Pancreas (tissue), 10 donors: ENCODE measurements at regions not wholly inside any gene's neighbourhood (a gene's known extent, or its start where the extent isn't known, plus 50 kb on each side); places are given as distances from the start of the nearest gene placed in this dataset.

Experiments used
- ATAC-seq, 4 donors: fragments of 200-7000 bp; cut with Tn5 transposase; one replicate each; pipeline versions ENCODE4 v1.8.0 to v1.9.1; 2020; ENCODE audit warnings: mild to moderate bottlenecking in 4 of 4, moderate library complexity in 4 of 4
- DNase-seq, 6 donors: peaks; one replicate each; pipeline ENCODE4 v3.0.0-alpha.2; 2020
- FAIRE-seq: peaks from 2 replicates; lab custom pipeline; 2012; peaks lifted over from hg19 to GRCh38; lab: Jason Lieb, UNC
- H3K27ac ChIP-seq, 4 donors: fragments of 200-600 bp; sonication (generic); 1 replicate in 3 of 4; 2 replicates in 1 of 4; pipeline versions ENCODE4 v1.5.0 to v1.8.0; 2020
- H3K27me3 ChIP-seq, 4 donors: fragments of 200-600 bp; one replicate each; pipeline ENCODE4 v1.8.0; 2021
- H3K36me3 ChIP-seq, 3 donors: fragments of 200-600 bp; sonication (generic) in 1 of 3; one replicate each; pipeline versions ENCODE4 v1.5.0 to v1.8.0; 2020 to 2021
- H3K4me1 ChIP-seq, 3 donors: fragments of 200-600 bp; one replicate each; pipeline ENCODE4 v1.8.0; 2021
- H3K4me3 ChIP-seq, 4 donors: fragments of 200-600 bp; sonication (generic) in 2 of 4; one replicate each; pipeline versions ENCODE4 v1.5.0 to v1.8.0; 2020 to 2021
- H3K9me3 ChIP-seq, 4 donors: fragments of 200-600 bp; one replicate each; pipeline ENCODE4 v1.8.0; 2021
- WGBS, 2 donors: extraction: QIAGEN DNeasy Blood & Tissue Kit; methylation state at CpG; one replicate each; pipeline ENCODE4 v1.1.7; 2013; 5-methylcytosine and 5-hydroxymethylcytosine counted together
- intact Hi-C, 3 donors: fragments of 100-400 bp; cut with DNase I; formaldehyde crosslinking; loops; one replicate each; pipeline versions ENCODE4 v1.11.1 to v1.14.2; 2022
- TF ChIP-seq, protein P1 (sequence below), 4 donors: fragments of 200-600 bp; sonication (generic) in 3 of 4; IDR thresholded peaks; one replicate each; pipeline versions ENCODE4 v1.5.0 to v1.8.0; 2021; ENCODE audit warnings: antibody characterized with exemption in 4 of 4
- donor health status: healthy with polysubstance abuse.
- donor health status: DM: no; HTN: no; CAD: no; lungs with moderate emphysema.
- donor health status: DM: no; HTN: no; CAD: no.
- donor health status: control.
- donor health status: control.
- donor health status: Bipolar disorder and iron deficiency.
- donor health status: DM: yes; HTN: yes; CAD: no.
- donor health status: DM: no; HTN: no; CAD: no.
- donor health status: DM: no; HTN: no; CAD: no.
- donor health status: DM: yes; HTN: yes; CAD: no.

DNA sequence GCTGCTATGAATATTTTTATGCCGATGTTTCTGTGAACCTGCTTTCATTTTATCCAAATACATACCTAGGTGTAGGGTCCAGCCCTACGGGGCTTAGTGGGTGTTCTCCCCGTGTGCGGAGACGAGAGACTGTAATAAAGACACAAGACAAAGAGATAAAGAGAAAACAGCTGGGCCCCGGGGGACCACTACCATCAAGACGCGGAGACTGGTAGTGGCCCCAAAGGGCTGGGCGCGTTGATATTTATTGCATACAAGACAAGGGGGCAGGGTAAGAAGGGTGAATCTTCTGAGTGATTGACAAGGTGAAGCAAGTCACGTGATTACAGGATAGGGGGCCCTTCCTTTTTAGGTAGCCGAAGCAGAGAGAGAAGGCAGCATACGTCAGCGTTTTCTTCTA, 920.1 kb downstream of the BRD1 start:
- TF ChIP-seq, protein P1, sequence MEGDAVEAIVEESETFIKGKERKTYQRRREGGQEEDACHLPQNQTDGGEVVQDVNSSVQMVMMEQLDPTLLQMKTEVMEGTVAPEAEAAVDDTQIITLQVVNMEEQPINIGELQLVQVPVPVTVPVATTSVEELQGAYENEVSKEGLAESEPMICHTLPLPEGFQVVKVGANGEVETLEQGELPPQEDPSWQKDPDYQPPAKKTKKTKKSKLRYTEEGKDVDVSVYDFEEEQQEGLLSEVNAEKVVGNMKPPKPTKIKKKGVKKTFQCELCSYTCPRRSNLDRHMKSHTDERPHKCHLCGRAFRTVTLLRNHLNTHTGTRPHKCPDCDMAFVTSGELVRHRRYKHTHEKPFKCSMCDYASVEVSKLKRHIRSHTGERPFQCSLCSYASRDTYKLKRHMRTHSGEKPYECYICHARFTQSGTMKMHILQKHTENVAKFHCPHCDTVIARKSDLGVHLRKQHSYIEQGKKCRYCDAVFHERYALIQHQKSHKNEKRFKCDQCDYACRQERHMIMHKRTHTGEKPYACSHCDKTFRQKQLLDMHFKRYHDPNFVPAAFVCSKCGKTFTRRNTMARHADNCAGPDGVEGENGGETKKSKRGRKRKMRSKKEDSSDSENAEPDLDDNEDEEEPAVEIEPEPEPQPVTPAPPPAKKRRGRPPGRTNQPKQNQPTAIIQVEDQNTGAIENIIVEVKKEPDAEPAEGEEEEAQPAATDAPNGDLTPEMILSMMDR (IDR thresholded peaks at IDR 0.05) = no peak
- no peak for FAIRE-seq
- WGBS, 2 donors = 68 to 77% methylated on average over 11 to 14 of the region's 14 CpGs

DNA sequence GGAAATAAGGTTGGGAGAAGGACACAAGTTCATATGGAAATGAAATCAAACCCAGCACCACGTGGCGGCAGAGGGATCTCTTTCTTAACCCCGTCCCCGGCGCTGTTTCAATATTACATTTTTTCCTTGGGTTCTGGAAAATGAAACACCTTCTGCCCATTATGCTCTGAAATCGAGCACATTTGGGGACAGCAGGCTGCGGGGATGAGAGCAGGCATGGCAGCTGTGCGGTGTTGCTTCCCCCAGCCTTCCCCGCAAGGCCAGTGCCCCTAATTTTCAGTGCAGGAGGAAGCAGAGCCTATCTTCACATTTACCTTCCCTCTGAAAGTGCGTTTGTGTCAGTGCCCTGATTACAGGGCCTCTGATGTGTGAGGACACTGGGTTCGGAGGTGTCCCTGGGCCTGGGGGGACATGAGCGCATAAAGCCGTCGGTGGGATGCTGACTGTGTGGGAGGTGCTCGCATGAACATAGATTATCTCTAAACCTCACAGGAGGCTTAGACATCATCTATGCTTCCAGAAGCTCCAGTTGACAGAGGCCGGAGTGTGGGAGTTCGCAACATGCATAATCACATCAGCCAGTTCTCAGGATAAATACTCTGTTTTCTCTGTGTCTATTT, 921.3 kb downstream of the BRD1 start:
- intact Hi-C loops = no loop called here
- Histone ChIP-seq H3K36me3 (no peaks in the 10 kb centered on the region), H3K27ac (no peak overlapping the region), H3K9me3 (no peaks in the 10 kb centered on the region), H3K4me1 (no peaks in the 10 kb centered on the region), H3K27me3 (no peaks in the 10 kb centered on the region), H3K4me3 (no peak overlapping the region)
- ATAC-seq = no peak
- FAIRE-seq = no peak
- WGBS, 2 donors = 55 to 65% methylated on average over 17 of the region's 17 CpGs
- DNase-seq = no peak
- TF ChIP-seq, protein P1 (IDR thresholded peaks at IDR 0.05) = no peak

More for the DNA sequence above, 920.1 kb downstream of the BRD1 start:
- no peaks in the 10 kb centered on the region for H3K9me3 ChIP-seq
- no peaks in the 10 kb centered on the region for H3K36me3 ChIP-seq
- no peaks in the 10 kb centered on the region for H3K27me3 ChIP-seq
- no peak for ATAC-seq
- no peak overlapping the region for H3K27ac ChIP-seq
- DNase-seq = peak in 1 of 6 donors; percentile 7
- no peak overlapping the region for H3K4me3 ChIP-seq
- no peaks in the 10 kb centered on the region for H3K4me1 ChIP-seq
- intact Hi-C loops = no loop called here

DNA sequence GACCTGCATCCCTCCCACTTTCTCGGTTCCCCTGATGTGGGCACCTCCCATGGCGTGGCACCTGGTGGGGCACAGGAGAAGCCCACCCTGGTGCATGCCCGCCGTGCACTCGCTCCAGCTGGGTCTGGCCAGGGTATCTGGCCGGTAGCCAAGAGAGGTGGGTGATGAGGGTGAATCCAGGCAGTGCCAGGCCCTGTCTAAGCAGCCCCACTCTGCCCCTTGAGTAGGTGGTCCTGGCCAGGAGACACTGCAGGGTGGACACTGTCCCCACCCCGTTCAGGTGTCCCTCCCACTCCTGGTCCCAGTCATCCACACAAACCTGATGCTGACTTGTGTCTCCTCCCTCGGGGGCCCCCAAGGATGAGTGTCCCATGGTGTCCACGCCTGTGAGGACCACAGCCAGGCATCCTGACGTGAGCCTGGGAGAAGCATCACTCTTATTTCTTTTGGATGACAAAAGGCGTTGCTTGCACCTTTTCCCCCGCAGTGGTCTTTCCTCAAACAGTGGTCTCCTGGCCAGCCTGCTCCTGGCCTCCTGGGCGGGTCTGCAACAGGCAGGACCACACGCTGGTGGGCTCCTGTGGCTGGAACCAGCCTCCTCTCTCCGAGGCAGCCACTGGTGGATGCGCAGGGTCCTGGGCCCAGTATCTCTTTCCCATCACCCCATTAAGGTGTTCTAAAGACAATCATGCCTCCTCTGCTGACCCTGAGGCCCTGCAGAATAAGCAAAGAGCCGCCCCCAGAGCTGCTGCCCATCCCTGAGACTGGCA, 922.3 kb downstream of the BRD1 start:
- TF ChIP-seq, protein P1 (IDR thresholded peaks at IDR 0.05) = no peak
- Histone ChIP-seq H3K36me3 (no peaks in the 10 kb centered on the region), H3K9me3 (no peaks in the 10 kb centered on the region), H3K27me3 (no peaks in the 10 kb centered on the region), H3K4me1 (no peaks in the 10 kb centered on the region), H3K4me3 (no peak overlapping the region), H3K27ac (no peak overlapping the region)
- ATAC-seq = no peak
- FAIRE-seq = no peak
- WGBS, 2 donors = 42 to 57% methylated on average over 17 of the region's 17 CpGs
- intact Hi-C loops = no loop called here
- peak in 1 of 6 donors; percentile 28 for DNase-seq

DNA sequence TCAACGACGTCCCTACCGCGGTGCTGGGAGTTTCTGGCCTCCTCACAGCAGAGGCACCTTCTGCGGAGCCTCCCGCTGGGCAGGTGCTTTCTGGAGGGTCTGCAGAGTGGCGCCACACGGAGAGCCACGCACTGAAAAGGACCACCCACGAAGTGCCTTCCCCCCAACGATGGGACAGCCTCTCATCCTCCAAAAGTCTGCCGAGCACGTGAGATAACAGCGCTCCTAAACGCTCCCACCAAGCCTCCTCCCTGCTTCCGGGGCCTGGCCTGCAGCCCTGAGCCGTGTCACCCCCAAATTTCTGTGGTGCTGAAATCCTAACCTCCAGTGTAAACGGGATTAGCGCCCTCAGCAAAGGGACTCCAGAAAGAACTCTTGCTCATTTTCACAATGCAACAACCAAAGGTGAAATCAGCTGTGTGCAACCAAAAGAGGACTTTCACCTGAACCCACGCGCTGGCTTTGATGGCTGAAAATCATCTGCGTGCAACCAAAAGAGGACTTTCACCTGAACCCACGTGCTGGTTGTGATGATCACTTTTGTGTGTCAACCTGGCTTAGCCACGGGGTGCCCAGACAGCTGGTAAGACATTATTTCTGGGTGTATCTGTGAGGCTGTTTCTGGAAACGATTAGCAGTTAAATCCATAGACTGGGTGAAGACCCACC, 924.6 kb downstream of the BRD1 start:
- no peak for ATAC-seq
- WGBS, 2 donors = 49 to 61% methylated on average over 18 to 25 of the region's 25 CpGs
- intact Hi-C loops = no loop called here
- Histone ChIP-seq H3K4me3 (no peak overlapping the region), H3K9me3 (no peaks in the 10 kb centered on the region), H3K4me1 (no peaks in the 10 kb centered on the region), H3K27ac (no peak overlapping the region), H3K27me3 (no peaks in the 10 kb centered on the region), H3K36me3 (no peaks in the 10 kb centered on the region)
- TF ChIP-seq, protein P1 (IDR thresholded peaks at IDR 0.05) = no peak
- no peak for FAIRE-seq
- no peak for DNase-seq
